SKM-1 treated with dmso at 0.1 percent for 144 hours (cell line): ENCODE measurements at regions not wholly inside any gene's neighbourhood (a gene's known extent, or its start where the extent isn't known, plus 50 kb on each side); places are given as distances from the start of the nearest gene placed in this dataset.
A peak's percentile ranks its signal among the peaks of the same experiment; 100 is the strongest.
"Not testable (repeated sequence)": the region's sequence is repeated elsewhere in the genome, so short reads cannot be mapped to it uniquely, and the experiment has no call there.

Source experiments
- DNase-seq: peaks from one replicate; lab custom pipeline; 2025; ENCODE audit not compliant: unreplicated experiment; lab: John Stamatoyannopoulos, UW

GRCh38 chr7:15837306-15837950 lies 150.9 kb upstream of the MEOX2 start:
- DNase-seq, result no peak

GRCh38 chr7:15836651-15837050 lies 150.2 kb upstream of the MEOX2 start:
- no peak for DNase-seq

GRCh38 chr7:15836041-15836440 lies 149.6 kb upstream of the MEOX2 start:
- DNase-seq, result no peak

- DNase-seq, result no peak
Observed at GRCh38 chr7:15834446-15834845, 148.0 kb upstream of the MEOX2 start.

- DNase-seq, result no peak
Observed at GRCh38 chr7:15832996-15833395, 146.5 kb upstream of the MEOX2 start.

DNA sequence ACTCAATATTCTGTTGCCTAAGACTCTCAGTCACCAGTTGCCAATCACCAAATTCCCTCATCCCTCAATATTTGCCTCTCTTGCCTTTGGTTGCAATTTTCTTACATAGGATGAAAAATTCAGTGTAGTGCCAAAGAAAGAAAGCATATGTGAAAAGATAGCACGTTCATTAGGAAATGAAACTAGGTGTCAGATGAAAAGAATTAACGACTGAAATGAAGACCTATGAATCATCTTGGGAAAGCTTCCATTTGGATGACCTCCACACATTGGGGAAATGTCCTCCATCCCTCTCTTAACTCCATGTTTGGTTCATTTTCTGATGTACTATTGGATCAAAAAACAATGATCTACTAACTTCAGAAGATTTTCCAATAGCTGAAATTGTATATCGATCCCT lies 145.1 kb upstream of the MEOX2 start:
- DNase-seq, result no peak

GRCh38 chr7:15829691-15830090 lies 143.2 kb upstream of the MEOX2 start:
- DNase-seq, result no peak

DNA sequence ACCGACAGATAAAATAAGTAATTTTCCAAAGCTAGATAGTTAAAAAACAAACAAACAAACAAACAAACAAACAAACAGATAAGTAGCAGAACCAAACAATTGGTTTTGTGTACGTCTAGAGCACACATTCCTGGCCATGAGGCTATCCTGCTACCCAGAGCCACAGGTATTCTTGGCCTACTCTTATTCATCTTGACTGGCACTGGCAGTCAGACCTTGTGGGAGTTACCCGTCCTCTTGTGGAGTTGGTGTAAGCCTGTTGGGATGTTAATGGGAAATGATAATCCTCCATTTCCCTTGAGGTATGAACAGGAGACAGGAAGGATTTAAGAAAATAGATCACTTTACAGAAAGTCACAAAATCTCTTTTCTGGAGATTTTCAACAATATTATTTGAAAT lies 142.4 kb upstream of the MEOX2 start:
- no peak for DNase-seq

- no peak for DNase-seq
Observed at GRCh38 chr7:15821484-15822427, 135.3 kb upstream of the MEOX2 start.

- DNase-seq, result peak; percentile 61
Observed at GRCh38 chr7:15820319-15820718, 133.8 kb upstream of the MEOX2 start.

DNA sequence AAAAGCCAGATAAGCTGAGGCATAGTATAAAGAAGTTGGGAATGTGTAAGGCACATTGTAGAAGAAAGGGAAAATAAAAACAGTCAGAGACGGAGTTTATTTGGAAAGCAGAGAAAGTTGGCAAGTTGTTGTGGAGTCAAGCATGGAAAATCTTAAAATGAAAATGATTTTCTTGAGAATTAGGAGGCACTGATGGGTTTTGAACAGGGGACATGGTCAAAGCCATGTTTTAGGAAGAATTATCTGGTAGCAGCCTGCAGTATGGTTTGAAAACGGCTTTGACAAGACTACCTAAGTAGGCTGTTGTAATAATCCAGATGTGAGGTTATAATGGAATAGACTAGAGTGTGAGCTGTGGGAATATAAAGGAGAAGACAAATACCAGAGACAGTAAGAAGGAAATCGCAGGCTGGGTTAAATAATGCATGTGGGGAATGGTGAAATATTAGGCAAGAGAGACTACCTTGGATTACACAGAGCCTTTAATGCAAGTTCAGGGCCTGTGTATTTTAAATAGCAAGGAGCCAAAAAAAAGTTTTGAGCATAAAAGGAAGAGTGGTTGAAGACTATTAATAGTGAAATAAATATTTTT lies 130.4 kb upstream of the MEOX2 start:
- DNase-seq, result no peak

- DNase-seq, result no peak
Observed at GRCh38 chr7:15813448-15813847, 127.0 kb upstream of the MEOX2 start.

DNA sequence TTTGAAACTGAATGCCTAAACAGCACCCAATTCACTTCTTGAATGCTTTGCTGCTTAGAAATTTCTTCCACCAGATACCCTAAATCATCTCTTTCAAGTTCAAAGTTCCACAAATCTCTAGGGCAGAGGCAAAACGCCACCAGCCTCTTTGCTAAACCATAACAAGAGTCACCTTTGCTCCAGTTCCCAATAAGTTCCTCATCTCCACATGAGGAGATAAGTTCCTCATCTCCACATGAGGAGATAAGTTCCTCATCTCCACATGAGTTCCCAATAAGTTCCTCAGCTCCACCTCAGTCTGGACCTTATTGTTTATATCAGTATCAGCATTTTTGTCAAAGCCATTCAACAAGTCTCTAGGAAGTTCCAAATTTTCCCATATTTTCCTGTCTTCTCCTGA lies 123.9 kb upstream of the MEOX2 start:
- not testable (repeated sequence) for DNase-seq

GRCh38 chr7:15809936-15810335 lies 123.5 kb upstream of the MEOX2 start:
- not testable (repeated sequence) for DNase-seq

DNA sequence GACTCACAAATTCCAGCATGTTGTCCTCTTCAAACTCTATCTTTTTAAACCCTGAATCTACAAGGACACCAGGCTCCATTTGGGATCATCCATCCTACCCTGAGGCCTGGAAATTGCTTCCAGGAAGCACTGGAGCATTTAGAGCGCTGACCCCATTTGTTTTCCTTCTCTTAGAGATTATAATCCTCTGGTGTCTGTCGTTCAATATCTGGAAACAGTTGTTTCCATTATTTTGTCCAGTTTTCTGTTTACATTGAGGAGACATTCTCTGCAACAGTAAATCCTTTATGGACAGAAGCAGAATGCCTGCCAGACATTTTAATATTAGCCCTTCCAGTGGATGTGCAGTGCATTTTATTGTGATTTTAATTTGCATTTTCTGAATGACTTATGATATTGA lies 119.4 kb upstream of the MEOX2 start:
- no peak for DNase-seq

DNA sequence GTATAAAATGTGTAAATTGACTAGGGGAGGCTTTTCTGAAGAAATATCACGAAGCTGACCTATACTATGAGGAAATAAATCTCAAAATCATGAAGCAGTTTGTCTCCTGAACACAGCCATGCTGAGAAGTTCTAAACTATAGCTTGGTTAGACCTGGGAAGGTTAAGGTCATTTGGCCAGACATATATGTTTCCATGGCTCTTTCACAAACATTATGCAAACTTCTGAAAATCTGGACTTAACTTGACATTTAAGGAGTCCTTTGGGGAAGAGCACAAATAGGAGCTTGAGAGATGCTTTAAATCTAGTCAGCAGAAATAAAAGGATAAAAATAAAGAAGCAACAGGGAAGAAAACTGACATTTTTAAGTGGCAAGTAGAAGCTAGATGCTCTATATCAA lies 115.9 kb upstream of the MEOX2 start:
- DNase-seq, result no peak

DNA sequence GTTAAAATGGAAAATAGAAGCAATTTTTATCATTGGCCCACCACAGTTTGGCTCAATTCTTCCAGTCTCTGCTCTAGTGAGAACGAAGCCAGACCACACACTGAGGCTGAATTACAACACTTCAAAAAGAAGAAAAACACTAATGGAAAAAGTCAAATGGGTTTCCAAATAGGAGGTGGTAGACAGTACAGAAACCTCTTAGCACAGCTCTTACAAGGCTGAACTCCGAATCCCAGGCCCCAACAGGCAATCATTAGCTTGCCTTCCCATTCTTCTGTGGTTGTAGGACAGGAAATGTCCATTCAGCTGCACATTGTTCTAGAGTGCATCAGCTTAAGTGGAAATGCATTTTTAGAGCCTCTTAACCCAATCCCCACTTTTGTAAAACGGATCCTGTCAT lies 115.1 kb upstream of the MEOX2 start:
- no peak for DNase-seq

DNA sequence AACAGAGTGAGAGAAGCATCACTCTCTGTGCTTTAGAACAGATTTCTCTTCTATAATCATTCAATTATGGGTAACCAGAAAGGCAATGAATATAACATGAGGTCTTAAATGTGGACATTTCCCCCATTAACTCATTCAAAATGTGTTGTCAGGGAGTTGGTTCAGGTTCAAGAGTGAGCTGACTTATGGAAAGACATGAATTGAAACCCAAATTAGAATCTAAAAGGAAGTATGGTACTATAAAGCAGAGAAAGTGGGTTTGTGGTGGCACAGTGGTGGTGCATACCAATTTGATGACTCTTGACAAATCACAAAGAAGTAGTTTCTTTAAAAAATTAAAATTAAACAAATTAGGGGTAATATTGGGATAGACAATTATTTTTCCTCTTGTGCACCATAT lies 114.6 kb upstream of the MEOX2 start:
- no peak for DNase-seq

DNA sequence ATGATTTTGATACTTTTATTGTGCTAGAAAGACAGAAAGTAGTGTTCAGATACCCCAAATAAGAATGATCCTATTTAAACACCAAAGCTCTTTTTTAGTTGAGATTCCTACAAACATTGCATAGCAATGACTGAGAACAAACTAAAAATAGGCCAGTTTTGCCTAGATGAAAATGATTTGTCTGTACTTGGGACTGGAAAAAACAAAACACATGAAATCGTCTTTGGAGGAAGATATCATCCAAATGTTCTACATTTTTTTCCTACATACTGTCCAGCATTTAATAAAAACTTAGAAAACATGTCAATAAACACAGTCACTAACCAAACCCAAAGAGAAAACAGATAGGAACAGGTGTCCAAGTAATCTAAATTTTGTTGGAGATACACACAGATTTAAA lies 111.6 kb upstream of the MEOX2 start:
- no peak for DNase-seq

DNA sequence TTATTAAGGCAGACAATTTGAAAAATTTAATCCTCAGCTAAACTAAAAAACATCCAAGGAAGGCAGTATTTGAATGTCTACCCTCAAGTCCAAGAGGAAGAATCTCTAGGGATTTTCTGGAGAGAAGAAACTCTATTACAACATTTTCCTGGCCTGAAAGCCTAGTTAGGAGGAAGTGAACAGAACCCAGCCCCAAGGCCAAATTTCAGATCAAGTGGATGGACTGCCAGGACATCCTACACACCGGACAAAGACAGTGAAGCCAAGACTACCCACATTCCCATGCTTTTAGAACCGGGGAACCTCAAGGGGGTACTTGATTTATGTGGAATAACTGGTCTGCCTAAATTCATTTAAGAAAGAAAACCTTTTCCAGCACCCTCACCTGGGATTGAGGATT lies 108.9 kb upstream of the MEOX2 start:
- no peak for DNase-seq

DNA sequence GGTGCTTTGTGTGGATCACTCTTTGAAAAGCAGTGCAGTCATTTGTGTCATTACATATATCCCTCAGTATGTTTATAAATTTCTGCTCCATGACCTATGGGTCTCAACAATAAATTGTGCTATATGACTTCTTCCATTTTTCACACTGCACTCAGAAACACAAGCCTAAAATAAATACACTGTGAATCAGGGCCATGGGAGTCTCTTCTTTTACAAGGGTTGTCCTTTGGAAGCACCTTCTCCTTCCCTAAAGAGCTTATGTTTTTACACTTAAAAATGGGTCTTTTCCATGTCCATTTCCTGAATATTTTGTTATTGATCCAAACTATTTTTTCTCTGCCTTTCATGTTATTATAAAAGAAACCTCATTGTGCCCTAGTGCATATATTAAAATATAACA lies 108.3 kb upstream of the MEOX2 start:
- DNase-seq, result no peak

DNA sequence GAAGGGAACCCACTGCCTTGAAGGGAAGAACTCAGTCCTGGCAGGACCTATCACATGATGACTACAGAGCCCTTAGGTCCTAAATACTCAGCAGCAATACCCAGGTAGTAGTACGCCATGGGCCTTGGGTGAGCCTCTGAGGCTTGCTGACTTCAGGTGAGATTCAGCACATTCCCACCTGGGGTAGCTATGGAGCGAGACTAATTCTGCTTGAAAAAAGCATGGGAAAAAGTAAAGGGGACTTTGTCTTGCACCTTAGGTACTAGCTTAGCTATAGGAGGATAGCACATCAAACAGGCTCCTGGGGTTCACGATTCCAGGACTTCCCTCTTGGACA lies 98.2 kb upstream of the MEOX2 start:
- no peak for DNase-seq
